NCI-H2196 (cell line): ENCODE measurements at regions not wholly inside any gene's neighbourhood (a gene's known extent, or its start where the extent isn't known, plus 50 kb on each side); places are given as distances from the start of the nearest gene placed in this dataset.

ENCODE experiments used
- DNase-seq: peaks from one replicate; lab custom pipeline; 2025; ENCODE audit not compliant: unreplicated experiment; lab: John Stamatoyannopoulos, UW

GRCh38 chr10:55400075-55400849 is 599.2 kb upstream of the PCDH15 start:
- no peak for DNase-seq

GRCh38 chr10:55398497-55398882 is 597.5 kb upstream of the PCDH15 start:
- no peak for DNase-seq

- DNase-seq = no peak
Observed at GRCh38 chr10:55397777-55398496, 596.9 kb upstream of the PCDH15 start.

GRCh38 chr10:55378196-55378595 is 577.2 kb upstream of the PCDH15 start:
- DNase-seq = no peak

GRCh38 chr10:55374917-55375316 is 573.9 kb upstream of the PCDH15 start:
- no peak for DNase-seq

- no peak for DNase-seq
Observed at GRCh38 chr10:55374060-55374459, 573.0 kb upstream of the PCDH15 start.

GRCh38 chr10:55369670-55370420 is 568.8 kb upstream of the PCDH15 start:
- DNase-seq = no peak

- DNase-seq = no peak
Observed at GRCh38 chr10:55368467-55368866, 567.4 kb upstream of the PCDH15 start.

- no peak for DNase-seq
Observed at GRCh38 chr10:55367555-55367954, 566.5 kb upstream of the PCDH15 start.

GRCh38 chr10:55358539-55358938 is 557.5 kb upstream of the PCDH15 start:
- no peak for DNase-seq

- DNase-seq = no peak
Observed at GRCh38 chr10:55353414-55353813, 552.4 kb upstream of the PCDH15 start.

- DNase-seq = no peak
Observed at GRCh38 chr10:55351431-55351830, 550.4 kb upstream of the PCDH15 start.

GRCh38 chr10:55348534-55348933 is 547.5 kb upstream of the PCDH15 start:
- no peak for DNase-seq

- no peak for DNase-seq
Observed at GRCh38 chr10:55330486-55330885, 529.5 kb upstream of the PCDH15 start.

GRCh38 chr10:55329796-55330195 is 528.8 kb upstream of the PCDH15 start:
- DNase-seq = no peak

GRCh38 chr10:55320187-55320700 is 519.2 kb upstream of the PCDH15 start:
- DNase-seq = no peak

- no peak for DNase-seq
Observed at GRCh38 chr10:55311848-55312635, 511.0 kb upstream of the PCDH15 start.

GRCh38 chr10:55310143-55310542 is 509.1 kb upstream of the PCDH15 start:
- DNase-seq = no peak

GRCh38 chr10:55305285-55305684 is 504.3 kb upstream of the PCDH15 start:
- no peak for DNase-seq

GRCh38 chr10:55287346-55287745 is 486.3 kb upstream of the PCDH15 start:
- DNase-seq = no peak

- DNase-seq = no peak
Observed at GRCh38 chr10:55283031-55283430, 482.0 kb upstream of the PCDH15 start.
